NOMO-1 treated with DMSO at 0.1 percent for 48 hours (cell line): ENCODE measurements at regions not wholly inside any gene's neighbourhood (a gene's known extent, or its start where the extent isn't known, plus 50 kb on each side); places are given as distances from the start of the nearest gene placed in this dataset.

ENCODE experiments used
- DNase-seq: peaks from one replicate; lab custom pipeline; 2025; ENCODE audit not compliant: unreplicated experiment; lab: John Stamatoyannopoulos, UW

GRCh38 chr15:81869161-81869954 lies 176.5 kb downstream of the MEX3B start:
- no peak for DNase-seq

GRCh38 chr15:81865850-81866537 lies 179.8 kb downstream of the MEX3B start:
- no peak for DNase-seq

GRCh38 chr15:81863162-81863561 lies 182.7 kb downstream of the MEX3B start:
- DNase-seq: no peak

- no peak for DNase-seq
These were observed 185.9 kb downstream of the MEX3B start for GRCh38 chr15:81859737-81860516.

GRCh38 chr15:81858586-81858985 lies 187.2 kb downstream of the MEX3B start:
- DNase-seq: no peak

- DNase-seq: no peak
These were observed 187.7 kb downstream of the MEX3B start for GRCh38 chr15:81858136-81858535.

GRCh38 chr15:81856634-81857026 lies 189.2 kb downstream of the MEX3B start:
- DNase-seq: no peak

GRCh38 chr15:81856001-81856633 lies 189.7 kb downstream of the MEX3B start:
- no peak for DNase-seq

GRCh38 chr15:81853150-81853748 lies 192.6 kb downstream of the MEX3B start:
- no peak for DNase-seq

- no peak for DNase-seq
These were observed 193.2 kb downstream of the MEX3B start for GRCh38 chr15:81852411-81853149.

- no peak for DNase-seq
These were observed 194.1 kb downstream of the MEX3B start for GRCh38 chr15:81851757-81852156.

GRCh38 chr15:81851325-81851724 lies 194.5 kb downstream of the MEX3B start:
- DNase-seq: no peak

GRCh38 chr15:81849289-81849688 lies 196.5 kb downstream of the MEX3B start:
- no peak for DNase-seq

- no peak for DNase-seq
These were observed 197.1 kb downstream of the MEX3B start for GRCh38 chr15:81848701-81849100.

GRCh38 chr15:81843757-81844407 lies 201.9 kb downstream of the MEX3B start:
- no peak for DNase-seq

GRCh38 chr15:81843226-81843625 lies 202.6 kb downstream of the MEX3B start:
- DNase-seq: no peak

GRCh38 chr15:81839387-81839786 lies 206.4 kb downstream of the MEX3B start:
- no peak for DNase-seq

- no peak for DNase-seq
These were observed 210.1 kb downstream of the MEX3B start for GRCh38 chr15:81835731-81836130.

GRCh38 chr15:81830520-81830919 lies 215.3 kb downstream of the MEX3B start:
- DNase-seq: no peak

- DNase-seq: no peak
These were observed 215.9 kb downstream of the MEX3B start for GRCh38 chr15:81829918-81830317.
